HEK293 (cell line): ENCODE measurements at regions not wholly inside any gene's neighbourhood (a gene's known extent, or its start where the extent isn't known, plus 50 kb on each side); places are given as distances from the start of the nearest gene placed in this dataset.
A peak's percentile ranks its signal among the peaks of the same experiment; 100 is the strongest.

Experiments
- IKZF3 ChIP-seq: fragments of 450-650 bp; IDR thresholded peaks from 2 replicates; pipeline ENCODE4 v1.5.0; 2018; ENCODE audit warnings: missing biosample characterization, mild to moderate bottlenecking, missing genetic modification characterization, moderate library complexity
- KLF10 ChIP-seq: fragments of 450-650 bp; IDR thresholded peaks from 2 replicates; pipeline ENCODE4 v1.5.1; 2018; ENCODE audit warnings: missing biosample characterization, mild to moderate bottlenecking, missing genetic modification characterization
- KLF9 ChIP-seq: fragments of 450-650 bp; formaldehyde crosslinking; IDR thresholded peaks from 2 replicates; pipeline ENCODE4 v1.5.1; 2016; ENCODE audit warnings: missing biosample characterization, missing genetic modification characterization, low read depth
- OSR2 ChIP-seq: fragments of 450-650 bp; formaldehyde crosslinking; IDR thresholded peaks from 2 replicates; pipeline ENCODE4 v1.5.1; 2016; ENCODE audit warnings: missing biosample characterization, missing genetic modification characterization
- REPIN1 ChIP-seq: fragments of 450-650 bp; formaldehyde crosslinking; IDR thresholded peaks from 2 replicates; pipeline ENCODE4 v1.5.1; 2017; ENCODE audit warnings: missing biosample characterization, missing genetic modification characterization, low read depth
- SP2 ChIP-seq: fragments of 450-650 bp; formaldehyde crosslinking; IDR thresholded peaks from 2 replicates; pipeline ENCODE4 v1.5.1; 2016; ENCODE audit warnings: missing biosample characterization, missing genetic modification characterization
- SP7 ChIP-seq: fragments of 450-650 bp; formaldehyde crosslinking; IDR thresholded peaks from 2 replicates; pipeline ENCODE4 v1.5.1; 2016; ENCODE audit warnings: missing biosample characterization, missing genetic modification characterization
- ZBTB1 ChIP-seq: fragments of 450-650 bp; formaldehyde crosslinking; IDR thresholded peaks from 2 replicates; pipeline ENCODE4 v1.5.1; 2016; ENCODE audit warnings: missing biosample characterization, missing genetic modification characterization
- ZBTB17 ChIP-seq: fragments of 450-650 bp; formaldehyde crosslinking; IDR thresholded peaks from 2 replicates; pipeline ENCODE4 v1.5.1; 2016; ENCODE audit warnings: missing biosample characterization, missing genetic modification characterization
- ZBTB8A ChIP-seq: fragments of 450-650 bp; formaldehyde crosslinking; IDR thresholded peaks from 2 replicates; pipeline ENCODE4 v1.5.1; 2016; ENCODE audit warnings: missing biosample characterization, missing genetic modification characterization
- ZFHX2 ChIP-seq: fragments of 450-650 bp; formaldehyde crosslinking; conservative IDR thresholded peaks from 2 replicates; pipeline ENCODE4 v1.5.1; 2016; ENCODE audit warnings: missing biosample characterization, missing genetic modification characterization
- ZFP69B ChIP-seq: fragments of 450-650 bp; formaldehyde crosslinking; IDR thresholded peaks from 2 replicates; pipeline ENCODE4 v1.5.1; 2016; ENCODE audit warnings: missing biosample characterization, missing genetic modification characterization
- ZNF18 ChIP-seq: fragments of 450-650 bp; formaldehyde crosslinking; IDR thresholded peaks from 2 replicates; pipeline ENCODE4 v1.5.1; 2016; ENCODE audit warnings: missing biosample characterization, missing genetic modification characterization
- ZNF202 ChIP-seq: fragments of 450-650 bp; formaldehyde crosslinking; IDR thresholded peaks from 2 replicates; pipeline ENCODE4 v1.5.1; 2016; ENCODE audit warnings: missing biosample characterization, missing genetic modification characterization, borderline replicate concordance
- ZNF266 ChIP-seq: fragments of 450-650 bp; formaldehyde crosslinking; IDR thresholded peaks from 2 replicates; pipeline ENCODE4 v1.5.1; 2016; ENCODE audit warnings: missing biosample characterization, missing genetic modification characterization, low read depth
- ZNF274 ChIP-seq, 2 experiments: fragments of 200-500 bp in 1 of 2; fragments of 450-650 bp in 1 of 2; sonication (Bioruptor generic) in 1 of 2; formaldehyde crosslinking in 1 of 2; IDR thresholded peaks; 2 replicates each; pipeline versions ENCODE4 v1.5.1 to v1.6.1; 2014 to 2016; ENCODE audit warnings: borderline replicate concordance in 1 of 2, inconsistent platforms in 1 of 2, low read length in 1 of 2, missing biosample characterization in 1 of 2, missing genetic modification characterization in 1 of 2
- ZNF311 ChIP-seq: fragments of 450-650 bp; formaldehyde crosslinking; IDR thresholded peaks from 2 replicates; pipeline ENCODE4 v1.5.1; 2017; ENCODE audit warnings: missing biosample characterization, missing genetic modification characterization, borderline replicate concordance
- ZNF335 ChIP-seq: fragments of 450-650 bp; formaldehyde crosslinking; conservative IDR thresholded peaks from 2 replicates; pipeline ENCODE4 v1.5.1; 2016; ENCODE audit warnings: missing biosample characterization, missing genetic modification characterization
- ZNF366 ChIP-seq: fragments of 450-650 bp; formaldehyde crosslinking; conservative IDR thresholded peaks from 2 replicates; pipeline ENCODE4 v1.5.1; 2016; ENCODE audit warnings: missing biosample characterization, missing genetic modification characterization
- ZNF416 ChIP-seq: fragments of 450-650 bp; formaldehyde crosslinking; IDR thresholded peaks from 2 replicates; pipeline ENCODE4 v1.5.1; 2016; ENCODE audit warnings: missing biosample characterization, missing genetic modification characterization
- ZNF518A ChIP-seq: fragments of 450-650 bp; formaldehyde crosslinking; conservative IDR thresholded peaks from 2 replicates; pipeline ENCODE4 v1.5.1; 2016; ENCODE audit warnings: low read depth, missing biosample characterization, missing genetic modification characterization
- ZNF585B ChIP-seq: fragments of 450-650 bp; formaldehyde crosslinking; IDR thresholded peaks from 2 replicates; pipeline ENCODE4 v1.5.1; 2016; ENCODE audit warnings: missing biosample characterization, missing genetic modification characterization
- ZNF610 ChIP-seq: fragments of 450-650 bp; formaldehyde crosslinking; IDR thresholded peaks from 2 replicates; pipeline ENCODE4 v1.5.1; 2016; ENCODE audit warnings: missing biosample characterization, missing genetic modification characterization, borderline replicate concordance
- ZNF654 ChIP-seq: fragments of 450-650 bp; formaldehyde crosslinking; IDR thresholded peaks from 2 replicates; pipeline ENCODE4 v1.5.1; 2016; ENCODE audit warnings: low read depth, missing biosample characterization, missing genetic modification characterization
- ZNF785 ChIP-seq: fragments of 450-650 bp; formaldehyde crosslinking; IDR thresholded peaks from 2 replicates; pipeline ENCODE4 v1.5.1; 2016; ENCODE audit warnings: missing biosample characterization, missing genetic modification characterization
- ZXDB ChIP-seq: fragments of 450-650 bp; formaldehyde crosslinking; IDR thresholded peaks from 2 replicates; pipeline ENCODE4 v1.5.1; 2016; ENCODE audit warnings: missing biosample characterization, missing genetic modification characterization
- TF ChIP-seq, protein P1 (sequence below): fragments of 450-650 bp; formaldehyde crosslinking; optimal IDR thresholded peaks from 2 replicates; pipeline ENCODE3; 2016; ENCODE audit warnings: missing biosample characterization, mild to moderate bottlenecking, missing genetic modification characterization
- TF ChIP-seq, protein P2 (sequence below): fragments of 450-650 bp; formaldehyde crosslinking; conservative IDR thresholded peaks from 2 replicates; pipeline ENCODE4 v1.5.1; 2016; ENCODE audit warnings: low read depth, missing biosample characterization, missing genetic modification characterization

DNA sequence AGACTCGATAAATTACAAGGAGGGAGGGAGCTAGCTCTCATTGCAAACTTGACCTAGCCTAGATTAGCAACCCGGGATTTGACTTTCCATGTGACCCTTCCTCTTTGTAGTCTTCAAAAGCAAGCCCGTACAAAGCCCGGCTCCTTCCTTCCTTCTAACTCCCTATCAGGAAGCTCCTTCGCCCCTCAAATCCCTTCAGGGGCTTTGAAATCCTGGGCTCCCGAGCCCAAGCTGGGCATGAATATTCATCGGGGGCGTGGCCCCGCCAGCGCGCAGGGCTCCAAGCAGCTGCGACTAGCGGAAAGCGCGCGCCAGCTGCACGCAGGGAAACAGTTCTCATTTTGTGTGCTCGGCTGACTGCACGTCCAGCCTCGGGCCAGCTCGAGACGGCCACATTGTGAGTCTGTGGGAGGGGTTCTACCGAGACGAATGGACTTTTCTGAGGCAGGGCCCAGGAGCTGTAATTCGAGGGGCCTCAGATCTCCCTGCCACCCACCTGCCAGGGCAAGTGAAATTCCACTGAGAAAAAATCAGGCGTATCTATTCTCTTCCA is 84.0 kb upstream of the PELI1 start (continued):
- TF ChIP-seq ZNF518A (tag by site-specific recombination) (no peak), ZBTB8A (tag by site-specific recombination) (peak; percentile 87), ZNF311 (tag by site-specific recombination) (no peak), OSR2 (peak; percentile 18; the same call in 1 of the 2 replicates), IKZF3 (tag by site-specific recombination) (peak; percentile 62; the same call in 1 of the 2 replicates), ZNF266 (tag by site-specific recombination) (no peak), ZFP69B (tag by site-specific recombination) (0 out of 2 replicates have a peak, but pooled peaks have one; percentile 25), SP2 (no peak), ZXDB (tag by site-specific recombination) (peak; percentile 36; the same call in 1 of the 2 replicates), ZNF335 (peak; percentile 72), KLF10 (tag by site-specific recombination) (no peak), ZNF274 (IDR thresholded peaks at IDR 0.05; ENCODE audit: low read length) (no peak), ZNF274 (tag by site-specific recombination; IDR thresholded peaks at IDR 0.05; ENCODE audit: borderline replicate concordance) (no peak), ZBTB1 (tag by site-specific recombination) (no peak), ZNF585B (tag by site-specific recombination) (no peak), REPIN1 (tag by site-specific recombination) (no peak), ZNF654 (tag by site-specific recombination) (no peak), ZNF18 (tag by site-specific recombination) (no peak), SP7 (tag by site-specific recombination) (peak; percentile 71), ZBTB17 (tag by site-specific recombination) (peak; percentile 87), ZFHX2 (tag by site-specific recombination) (no peak), ZNF202 (no peak), ZNF610 (tag by site-specific recombination) (no peak), ZNF785 (tag by site-specific recombination) (no peak), KLF9 (tag by site-specific recombination) (peak; percentile 60; the same call in 1 of the 2 replicates), ZNF366 (tag by site-specific recombination) (peak; percentile 26; the same call in 1 of the 2 replicates), ZNF416 (tag by site-specific recombination) (no peak)
- TF ChIP-seq, protein P1, sequence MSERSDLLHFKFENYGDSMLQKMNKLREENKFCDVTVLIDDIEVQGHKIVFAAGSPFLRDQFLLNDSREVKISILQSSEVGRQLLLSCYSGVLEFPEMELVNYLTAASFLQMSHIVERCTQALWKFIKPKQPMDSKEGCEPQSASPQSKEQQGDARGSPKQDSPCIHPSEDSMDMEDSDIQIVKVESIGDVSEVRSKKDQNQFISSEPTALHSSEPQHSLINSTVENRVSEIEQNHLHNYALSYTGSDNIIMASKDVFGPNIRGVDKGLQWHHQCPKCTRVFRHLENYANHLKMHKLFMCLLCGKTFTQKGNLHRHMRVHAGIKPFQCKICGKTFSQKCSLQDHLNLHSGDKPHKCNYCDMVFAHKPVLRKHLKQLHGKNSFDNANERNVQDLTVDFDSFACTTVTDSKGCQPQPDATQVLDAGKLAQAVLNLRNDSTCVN (tag by site-specific recombination), result peak; percentile 52
- TF ChIP-seq, protein P2, sequence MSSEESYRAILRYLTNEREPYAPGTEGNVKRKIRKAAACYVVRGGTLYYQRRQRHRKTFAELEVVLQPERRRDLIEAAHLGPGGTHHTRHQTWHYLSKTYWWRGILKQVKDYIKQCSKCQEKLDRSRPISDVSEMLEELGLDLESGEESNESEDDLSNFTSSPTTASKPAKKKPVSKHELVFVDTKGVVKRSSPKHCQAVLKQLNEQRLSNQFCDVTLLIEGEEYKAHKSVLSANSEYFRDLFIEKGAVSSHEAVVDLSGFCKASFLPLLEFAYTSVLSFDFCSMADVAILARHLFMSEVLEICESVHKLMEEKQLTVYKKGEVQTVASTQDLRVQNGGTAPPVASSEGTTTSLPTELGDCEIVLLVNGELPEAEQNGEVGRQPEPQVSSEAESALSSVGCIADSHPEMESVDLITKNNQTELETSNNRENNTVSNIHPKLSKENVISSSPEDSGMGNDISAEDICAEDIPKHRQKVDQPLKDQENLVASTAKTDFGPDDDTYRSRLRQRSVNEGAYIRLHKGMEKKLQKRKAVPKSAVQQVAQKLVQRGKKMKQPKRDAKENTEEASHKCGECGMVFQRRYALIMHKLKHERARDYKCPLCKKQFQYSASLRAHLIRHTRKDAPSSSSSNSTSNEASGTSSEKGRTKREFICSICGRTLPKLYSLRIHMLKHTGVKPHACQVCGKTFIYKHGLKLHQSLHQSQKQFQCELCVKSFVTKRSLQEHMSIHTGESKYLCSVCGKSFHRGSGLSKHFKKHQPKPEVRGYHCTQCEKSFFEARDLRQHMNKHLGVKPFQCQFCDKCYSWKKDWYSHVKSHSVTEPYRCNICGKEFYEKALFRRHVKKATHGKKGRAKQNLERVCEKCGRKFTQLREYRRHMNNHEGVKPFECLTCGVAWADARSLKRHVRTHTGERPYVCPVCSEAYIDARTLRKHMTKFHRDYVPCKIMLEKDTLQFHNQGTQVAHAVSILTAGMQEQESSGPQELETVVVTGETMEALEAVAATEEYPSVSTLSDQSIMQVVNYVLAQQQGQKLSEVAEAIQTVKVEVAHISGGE, result no peak
